ENCODE measurements at regions not wholly inside any gene's neighbourhood (a gene's known extent, or its start where the extent isn't known, plus 50 kb on each side); places are given as distances from the start of the nearest gene placed in this dataset.
"Not testable (repeated sequence)": the region's sequence is repeated elsewhere in the genome, so short reads cannot be mapped to it uniquely, and the experiment has no call there.

DNA sequence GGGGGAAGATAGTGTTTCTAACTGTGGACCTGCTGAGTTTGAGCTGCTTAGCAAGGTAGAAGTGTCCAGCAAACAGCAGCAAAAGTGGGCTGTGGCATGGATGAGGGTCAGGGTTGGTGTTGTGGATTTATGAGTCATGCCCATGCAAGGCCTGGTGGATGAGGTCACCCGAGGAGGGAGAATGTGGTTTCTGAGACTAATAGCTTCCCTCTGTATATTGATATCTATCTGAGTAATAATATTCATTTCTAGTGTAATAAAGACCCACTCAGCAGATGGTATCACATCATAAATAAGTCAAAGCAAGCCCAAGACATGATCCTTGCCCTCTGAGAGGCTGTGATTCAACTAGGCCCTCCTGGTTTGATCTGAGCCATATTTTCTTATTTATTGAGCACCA is 597.8 kb upstream of the CLINT1 start:
- Histone ChIP-seq H3K9ac (ENCODE audit: low read length) (no peak overlapping the region), H3K27ac (ENCODE audit: low read depth, low read length) (no peak overlapping the region), H3K27me3 (ENCODE audit: control insufficient read depth in 1 of 2, insufficient read depth in 2 of 2, low read length in 2 of 2) (no peaks in the 10 kb centered on the region), H3K4me3 (ENCODE audit: low read depth in 1 of 2, low read length in 2 of 2) (no peak overlapping the region), H3K4me1 (ENCODE audit: insufficient read depth, low read length) (peaks cover 8% of the 10 kb centered on the region), H3K9me3 (ENCODE audit: low read length) (no peaks in the 10 kb centered on the region), H3K36me3 (ENCODE audit: insufficient read depth, low read length) (no peaks in the 10 kb centered on the region)

DNA sequence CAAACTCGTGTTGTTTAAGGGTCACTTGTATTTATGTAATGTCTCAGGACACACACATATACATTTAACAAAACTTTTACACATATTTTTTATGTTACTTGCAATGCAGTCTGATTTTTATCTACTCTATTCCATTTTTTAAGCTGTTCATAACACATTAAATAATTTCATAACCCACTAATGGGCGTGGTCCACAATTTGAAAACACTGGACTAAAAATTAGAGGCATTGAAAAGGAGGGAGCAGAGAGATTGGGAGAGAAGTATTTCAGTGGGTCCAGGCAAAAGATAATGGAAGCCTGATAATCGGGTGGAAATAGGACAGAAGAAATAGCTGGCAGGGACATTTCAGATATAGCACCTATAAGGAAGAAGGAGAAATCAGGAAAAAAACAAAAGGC is 597.3 kb upstream of the CLINT1 start:
- no peaks in the 10 kb centered on the region for H3K9me3 ChIP-seq (ENCODE audit: low read length)
- no peak overlapping the region for H3K4me3 ChIP-seq (ENCODE audit: low read depth in 1 of 2, low read length in 2 of 2)
- no peak overlapping the region for H3K27ac ChIP-seq (ENCODE audit: low read depth, low read length)
- no peak overlapping the region for H3K9ac ChIP-seq (ENCODE audit: low read length)
- no peaks in the 10 kb centered on the region for H3K27me3 ChIP-seq (ENCODE audit: control insufficient read depth in 1 of 2, insufficient read depth in 2 of 2, low read length in 2 of 2)
- no peaks in the 10 kb centered on the region for H3K36me3 ChIP-seq (ENCODE audit: insufficient read depth, low read length)
- peaks cover 12% of the 10 kb centered on the region for H3K4me1 ChIP-seq (ENCODE audit: insufficient read depth, low read length)

DNA sequence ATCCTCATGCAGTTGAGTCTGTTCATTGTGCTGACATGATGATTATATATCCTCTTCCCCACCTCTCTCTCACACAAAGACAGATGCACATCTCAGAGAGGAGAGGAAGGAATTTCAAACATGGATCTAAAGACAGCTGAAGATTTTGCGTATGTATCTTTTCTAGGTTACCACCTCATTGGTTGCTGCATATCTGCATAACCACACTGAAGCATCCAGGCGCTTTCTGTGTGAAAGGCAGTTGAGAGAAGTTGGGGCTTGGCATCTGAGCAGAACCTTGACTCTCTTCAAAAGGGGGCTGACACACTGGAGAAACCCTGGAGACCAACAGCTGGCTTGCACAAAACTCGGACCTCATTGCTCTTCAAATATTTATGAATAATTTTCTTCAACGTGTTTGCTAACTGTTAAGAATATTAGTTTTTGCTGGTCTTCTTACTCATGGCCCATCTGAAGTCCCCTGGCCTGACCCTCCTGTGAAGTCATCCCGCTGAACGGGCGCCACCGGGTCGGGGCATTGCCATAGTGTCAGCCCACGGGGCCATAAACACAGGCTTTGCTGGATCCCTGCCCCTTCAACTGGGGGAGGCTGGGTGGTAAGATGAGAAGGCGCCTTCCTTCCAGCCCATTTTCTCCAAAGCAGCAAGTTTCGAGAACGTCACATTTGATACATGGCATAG is 593.2 kb upstream of the CLINT1 start:
- no peaks in the 10 kb centered on the region for H3K36me3 ChIP-seq (ENCODE audit: insufficient read depth, low read length)
- H3K27ac ChIP-seq (ENCODE audit: low read depth, low read length), result no peak overlapping the region
- no peaks in the 10 kb centered on the region for H3K9me3 ChIP-seq (ENCODE audit: low read length)
- no peaks in the 10 kb centered on the region for H3K27me3 ChIP-seq (ENCODE audit: control insufficient read depth in 1 of 2, insufficient read depth in 2 of 2, low read length in 2 of 2)
- H3K4me1 ChIP-seq (ENCODE audit: insufficient read depth, low read length), result peaks cover 22% of the 10 kb centered on the region
- no peak overlapping the region for H3K4me3 ChIP-seq (ENCODE audit: low read depth in 1 of 2, low read length in 2 of 2)
- H3K9ac ChIP-seq (ENCODE audit: low read length), result no peak overlapping the region

DNA sequence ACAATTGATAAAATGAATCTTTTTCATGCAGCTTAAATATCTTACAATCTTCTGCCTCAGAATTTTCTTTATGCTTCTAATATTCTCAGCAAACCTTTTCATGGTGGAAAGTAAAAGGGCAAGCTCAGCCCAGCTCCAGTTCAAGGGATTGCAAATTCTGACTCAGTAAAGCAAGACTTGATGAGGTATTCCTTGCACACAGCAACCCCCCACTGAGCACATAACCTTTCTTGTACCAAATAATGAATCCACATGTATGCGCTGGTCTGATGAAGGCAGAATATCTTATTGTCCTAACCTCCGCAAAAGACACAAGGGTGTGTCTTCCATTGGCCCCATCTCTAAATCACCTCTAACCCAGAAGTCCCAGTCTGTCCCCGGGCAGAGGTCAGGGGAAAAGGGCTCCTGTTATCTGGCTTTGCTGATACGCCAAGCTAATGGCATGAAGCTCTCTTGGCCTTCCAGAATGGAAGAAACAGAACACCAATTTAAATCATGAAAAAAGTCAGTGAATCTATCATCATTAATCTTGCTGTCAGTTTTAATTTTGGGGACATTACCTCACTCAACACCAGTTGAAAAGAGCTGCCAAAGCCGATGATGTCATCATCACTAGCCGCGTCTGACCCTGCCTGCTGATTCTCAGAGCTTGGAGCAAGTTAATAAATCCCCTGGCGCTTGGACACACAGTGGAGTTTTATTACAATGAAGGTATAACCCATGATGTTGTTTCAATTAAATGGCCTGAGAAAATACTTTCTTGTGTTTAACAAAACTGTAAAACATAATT is 592.5 kb upstream of the CLINT1 start:
- no peak overlapping the region for H3K4me3 ChIP-seq (ENCODE audit: low read depth in 1 of 2, low read length in 2 of 2)
- H3K9me3 ChIP-seq (ENCODE audit: low read length), result no peaks in the 10 kb centered on the region
- no peaks in the 10 kb centered on the region for H3K36me3 ChIP-seq (ENCODE audit: insufficient read depth, low read length)
- H3K9ac ChIP-seq (ENCODE audit: low read length), result no peak overlapping the region
- no peaks in the 10 kb centered on the region for H3K27me3 ChIP-seq (ENCODE audit: control insufficient read depth in 1 of 2, insufficient read depth in 2 of 2, low read length in 2 of 2)
- H3K27ac ChIP-seq (ENCODE audit: low read depth, low read length), result no peak overlapping the region
- peaks cover 22% of the 10 kb centered on the region for H3K4me1 ChIP-seq (ENCODE audit: insufficient read depth, low read length)

DNA sequence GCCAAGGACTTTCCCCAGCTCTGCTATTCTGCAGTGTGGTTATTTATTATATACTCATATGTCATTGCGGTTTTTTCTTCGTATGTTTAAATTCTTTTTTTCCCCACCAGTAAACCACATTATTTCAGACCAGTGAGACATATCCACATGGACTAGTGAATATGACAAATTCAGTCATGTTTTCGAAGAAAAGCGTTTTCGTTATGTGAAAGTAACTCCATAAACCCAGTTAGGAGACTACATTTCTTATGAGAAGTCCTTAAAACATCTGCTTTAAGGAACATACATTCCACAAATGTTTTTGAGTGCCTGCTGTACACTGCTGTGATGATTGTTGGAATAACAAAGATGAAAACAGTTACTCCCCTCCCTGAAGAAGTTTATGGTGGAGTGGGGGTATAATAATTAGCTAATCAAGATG is 591.8 kb upstream of the CLINT1 start:
- H3K27me3 ChIP-seq (ENCODE audit: control insufficient read depth in 1 of 2, insufficient read depth in 2 of 2, low read length in 2 of 2), result no peaks in the 10 kb centered on the region
- no peak overlapping the region for H3K4me3 ChIP-seq (ENCODE audit: low read depth in 1 of 2, low read length in 2 of 2)
- no peaks in the 10 kb centered on the region for H3K9me3 ChIP-seq (ENCODE audit: low read length)
- no peak overlapping the region for H3K9ac ChIP-seq (ENCODE audit: low read length)
- H3K27ac ChIP-seq (ENCODE audit: low read depth, low read length), result no peak overlapping the region
- no peaks in the 10 kb centered on the region for H3K36me3 ChIP-seq (ENCODE audit: insufficient read depth, low read length)
- peaks cover 22% of the 10 kb centered on the region for H3K4me1 ChIP-seq (ENCODE audit: insufficient read depth, low read length)

DNA sequence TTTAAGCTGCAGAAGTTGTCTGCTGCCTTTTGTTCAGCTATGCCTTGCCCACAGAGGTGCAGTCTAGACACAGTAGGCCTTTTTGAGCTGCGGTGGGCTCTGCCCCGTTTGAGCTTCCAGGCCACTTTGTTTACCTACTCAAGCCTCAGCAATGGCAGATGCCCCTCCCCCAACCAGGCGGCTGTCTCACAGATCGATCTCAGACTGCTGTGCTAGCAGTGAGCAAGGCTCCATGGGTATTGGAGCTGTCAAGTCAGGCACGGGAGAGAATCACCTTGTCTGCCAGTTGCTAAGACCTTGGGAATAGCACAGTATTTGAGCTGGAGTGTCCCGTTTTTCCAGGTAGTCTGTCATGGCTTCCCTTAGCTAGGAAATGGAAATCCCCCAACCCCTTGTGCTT is 587.8 kb upstream of the CLINT1 start:
- not testable (repeated sequence) for H3K9ac ChIP-seq (ENCODE audit: low read length); H3K27me3 ChIP-seq (ENCODE audit: control insufficient read depth in 1 of 2, insufficient read depth in 2 of 2, low read length in 2 of 2); H3K27ac ChIP-seq (ENCODE audit: low read depth, low read length); H3K9me3 ChIP-seq (ENCODE audit: low read length); H3K4me3 ChIP-seq (ENCODE audit: low read depth in 1 of 2, low read length in 2 of 2); H3K36me3 ChIP-seq (ENCODE audit: insufficient read depth, low read length)
- H3K4me1 ChIP-seq (ENCODE audit: insufficient read depth, low read length), result peaks cover 15% of the 10 kb centered on the region

DNA sequence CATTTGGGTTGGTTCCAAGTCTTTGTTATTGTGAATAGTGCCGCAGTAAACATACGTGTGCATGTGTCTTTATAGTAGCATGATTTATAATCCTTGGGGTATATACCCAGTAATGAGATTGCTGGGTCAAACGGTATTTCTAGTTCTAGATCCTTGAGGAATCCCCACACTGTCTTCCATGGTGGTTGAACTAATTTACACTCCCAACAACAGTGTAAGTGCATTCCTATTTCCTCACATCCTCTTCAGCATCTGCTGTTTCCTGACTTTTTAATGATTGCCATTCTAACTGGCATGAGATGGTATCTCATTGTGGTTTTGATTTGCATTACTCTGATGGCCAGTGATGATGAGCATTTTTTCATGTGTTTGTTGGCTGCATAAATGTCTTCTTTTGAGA is 580.3 kb upstream of the CLINT1 start:
- not testable (repeated sequence) for H3K27ac ChIP-seq (ENCODE audit: low read depth, low read length); H3K36me3 ChIP-seq (ENCODE audit: insufficient read depth, low read length); H3K27me3 ChIP-seq (ENCODE audit: control insufficient read depth in 1 of 2, insufficient read depth in 2 of 2, low read length in 2 of 2); H3K4me1 ChIP-seq (ENCODE audit: insufficient read depth, low read length); H3K9me3 ChIP-seq (ENCODE audit: low read length); H3K4me3 ChIP-seq (ENCODE audit: low read depth in 1 of 2, low read length in 2 of 2); H3K9ac ChIP-seq (ENCODE audit: low read length)

DNA sequence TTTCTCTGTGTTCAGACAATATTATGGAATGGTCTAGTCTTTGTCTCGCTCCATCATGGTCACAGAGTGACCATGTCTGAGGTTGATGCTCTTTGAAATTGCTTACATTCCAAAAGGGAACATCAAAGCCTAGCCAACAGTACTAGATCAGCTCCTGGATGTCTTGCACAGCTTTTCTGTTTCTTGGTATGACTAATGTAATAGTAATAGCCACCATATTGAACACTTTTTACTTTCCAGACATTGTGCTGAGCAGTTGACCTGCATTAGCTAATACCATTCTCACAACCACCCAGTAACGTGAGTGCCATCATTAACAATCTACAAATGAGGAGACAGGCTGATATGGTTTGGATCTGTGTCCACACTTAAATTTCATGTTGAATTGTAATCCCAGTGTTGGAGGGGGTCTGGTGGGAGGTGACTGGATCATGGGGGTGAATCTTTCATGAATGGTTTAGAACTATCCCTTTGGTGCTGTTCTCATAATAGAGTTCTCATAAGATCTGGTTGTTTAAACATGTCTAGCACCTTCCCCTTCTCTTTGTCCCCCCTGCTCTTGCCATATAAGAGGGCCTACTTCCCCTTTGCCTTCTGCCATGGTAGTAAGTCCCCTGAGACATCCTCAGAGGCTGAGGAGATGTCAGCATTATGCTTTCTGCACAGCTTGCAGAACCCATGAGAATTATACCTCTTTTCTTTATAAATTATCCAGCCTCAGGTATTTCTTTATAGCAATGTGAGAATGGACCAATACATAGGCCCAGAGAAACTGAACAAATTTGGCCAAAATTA is 577.5 kb upstream of the CLINT1 start:
- Histone ChIP-seq H3K27ac (ENCODE audit: low read depth, low read length) (no peak overlapping the region), H3K4me1 (ENCODE audit: insufficient read depth, low read length) (no peaks in the 10 kb centered on the region), H3K27me3 (ENCODE audit: control insufficient read depth in 1 of 2, insufficient read depth in 2 of 2, low read length in 2 of 2) (no peaks in the 10 kb centered on the region), H3K9me3 (ENCODE audit: low read length) (no peaks in the 10 kb centered on the region), H3K36me3 (ENCODE audit: insufficient read depth, low read length) (no peaks in the 10 kb centered on the region), H3K9ac (ENCODE audit: low read length) (no peak overlapping the region), H3K4me3 (ENCODE audit: low read depth in 1 of 2, low read length in 2 of 2) (no peak overlapping the region)

DNA sequence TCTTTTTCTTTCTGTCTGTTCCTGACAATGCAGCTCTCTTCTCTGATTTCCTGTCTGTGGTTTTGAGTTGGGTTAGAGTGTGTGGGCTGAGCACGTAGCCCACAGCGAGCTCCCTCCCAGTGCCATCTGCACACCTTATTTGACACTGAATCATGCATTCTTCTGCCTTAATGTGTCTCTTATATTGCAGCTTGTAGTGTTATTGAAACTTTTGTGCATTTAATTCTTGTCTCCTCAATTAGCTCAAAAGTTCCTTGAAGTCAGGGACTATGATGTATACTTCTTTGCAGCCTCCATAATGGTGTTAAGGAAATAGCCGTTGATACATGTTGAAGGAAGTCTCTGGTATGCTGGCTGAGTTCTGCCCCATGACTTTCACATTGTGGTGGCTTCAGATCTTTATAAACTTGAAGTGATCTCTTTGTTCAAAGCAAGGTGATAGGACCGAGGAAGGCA is 576.2 kb upstream of the CLINT1 start:
- Histone ChIP-seq H3K4me1 (ENCODE audit: insufficient read depth, low read length) (no peaks in the 10 kb centered on the region), H3K9ac (ENCODE audit: low read length) (no peak overlapping the region), H3K36me3 (ENCODE audit: insufficient read depth, low read length) (no peaks in the 10 kb centered on the region), H3K4me3 (ENCODE audit: low read depth in 1 of 2, low read length in 2 of 2) (no peak overlapping the region), H3K27me3 (ENCODE audit: control insufficient read depth in 1 of 2, insufficient read depth in 2 of 2, low read length in 2 of 2) (no peaks in the 10 kb centered on the region), H3K27ac (ENCODE audit: low read depth, low read length) (no peak overlapping the region), H3K9me3 (ENCODE audit: low read length) (no peaks in the 10 kb centered on the region)

DNA sequence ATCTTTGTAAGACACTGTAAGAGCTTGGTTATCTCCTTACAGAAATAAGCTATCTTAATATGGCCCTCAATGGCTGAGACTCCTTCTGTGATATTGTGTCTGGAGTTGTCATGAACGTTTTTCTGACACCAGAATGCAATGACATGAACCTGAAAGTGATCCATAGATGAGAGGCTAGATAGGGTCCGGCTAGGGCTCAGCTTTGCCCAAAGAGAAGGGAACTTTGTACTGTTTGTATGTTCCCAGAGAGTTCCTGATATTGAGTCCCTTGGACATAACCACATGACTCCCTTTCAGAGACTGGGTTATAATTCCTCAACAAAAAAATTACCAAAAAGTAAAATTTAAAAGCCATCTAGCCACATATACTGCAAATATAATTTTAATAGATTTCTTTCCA is 575.8 kb upstream of the CLINT1 start:
- Histone ChIP-seq H3K27me3 (ENCODE audit: control insufficient read depth in 1 of 2, insufficient read depth in 2 of 2, low read length in 2 of 2) (no peaks in the 10 kb centered on the region), H3K27ac (ENCODE audit: low read depth, low read length) (no peak overlapping the region), H3K36me3 (ENCODE audit: insufficient read depth, low read length) (no peaks in the 10 kb centered on the region), H3K9me3 (ENCODE audit: low read length) (no peaks in the 10 kb centered on the region), H3K4me3 (ENCODE audit: low read depth in 1 of 2, low read length in 2 of 2) (no peak overlapping the region), H3K9ac (ENCODE audit: low read length) (no peak overlapping the region), H3K4me1 (ENCODE audit: insufficient read depth, low read length) (no peaks in the 10 kb centered on the region)

DNA sequence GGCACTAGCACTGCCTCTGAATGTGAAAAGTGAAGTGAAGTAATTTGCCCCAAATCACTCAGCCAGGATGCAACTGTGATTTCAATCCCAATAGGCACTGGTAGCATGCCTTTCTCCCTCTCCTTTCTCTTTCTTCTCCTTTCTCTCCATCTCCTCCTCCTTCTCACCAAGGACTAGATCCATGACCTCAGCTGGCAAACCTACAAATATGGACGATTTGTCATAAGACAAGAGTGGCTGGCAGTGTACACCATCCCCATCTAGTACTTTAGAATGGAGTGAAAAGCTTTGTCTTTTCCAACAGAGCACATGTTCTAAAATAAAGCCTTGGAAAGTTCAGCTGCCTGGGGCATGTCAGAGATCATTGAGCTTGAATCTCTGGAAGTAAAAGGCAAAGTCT is 574.7 kb upstream of the CLINT1 start:
- Histone ChIP-seq H3K4me1 (ENCODE audit: insufficient read depth, low read length) (no peaks in the 10 kb centered on the region), H3K27ac (ENCODE audit: low read depth, low read length) (no peak overlapping the region), H3K9me3 (ENCODE audit: low read length) (no peaks in the 10 kb centered on the region), H3K4me3 (ENCODE audit: low read depth in 1 of 2, low read length in 2 of 2) (no peak overlapping the region), H3K27me3 (ENCODE audit: control insufficient read depth in 1 of 2, insufficient read depth in 2 of 2, low read length in 2 of 2) (no peaks in the 10 kb centered on the region), H3K9ac (ENCODE audit: low read length) (no peak overlapping the region), H3K36me3 (ENCODE audit: insufficient read depth, low read length) (no peaks in the 10 kb centered on the region)

All from muscle layer of colon (tissue), 2 donors.